Activated T-cell treated with anti-CD3 and anti-CD28 coated beads, Interleukin-2, amount 50 U/mL, for 48 hours (primary cell): ENCODE measurements at regions not wholly inside any gene's neighbourhood (a gene's known extent, or its start where the extent isn't known, plus 50 kb on each side); places are given as distances from the start of the nearest gene placed in this dataset.
"Not testable (repeated sequence)": the region's sequence is repeated elsewhere in the genome, so short reads cannot be mapped to it uniquely, and the experiment has no call there.

Experiments used
- DNase-seq, 2 experiments: peaks; one replicate each; pipeline ENCODE4 v3.0.0-alpha.2; 2020

- no peak for DNase-seq
These were observed 1321.5 kb upstream of the CELF4 start for GRCh38 chr18:38886861-38887670.

DNA sequence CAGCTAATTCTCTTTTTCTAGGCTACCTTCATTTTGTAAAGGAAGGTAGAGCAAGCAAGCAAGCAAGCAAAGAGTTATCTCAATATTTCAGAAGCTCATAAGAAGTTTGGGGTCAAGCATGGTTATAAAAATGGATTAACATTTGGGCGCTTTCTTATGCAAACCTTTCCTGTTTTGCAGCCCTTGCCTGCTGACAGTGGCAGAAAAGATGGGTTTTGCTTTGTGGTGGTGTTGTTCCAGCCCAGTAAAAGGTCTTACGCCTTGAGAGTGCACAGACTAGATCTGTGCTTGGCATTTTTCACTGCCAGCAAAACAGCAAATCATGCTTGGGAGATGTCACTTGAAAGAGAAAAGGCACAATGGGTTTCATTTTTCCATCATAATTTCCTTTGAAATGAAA, 1320.6 kb upstream of the CELF4 start:
- DNase-seq, result no peak

- no peak for DNase-seq
These were observed 1318.5 kb upstream of the CELF4 start for GRCh38 chr18:38884050-38884449.

DNA sequence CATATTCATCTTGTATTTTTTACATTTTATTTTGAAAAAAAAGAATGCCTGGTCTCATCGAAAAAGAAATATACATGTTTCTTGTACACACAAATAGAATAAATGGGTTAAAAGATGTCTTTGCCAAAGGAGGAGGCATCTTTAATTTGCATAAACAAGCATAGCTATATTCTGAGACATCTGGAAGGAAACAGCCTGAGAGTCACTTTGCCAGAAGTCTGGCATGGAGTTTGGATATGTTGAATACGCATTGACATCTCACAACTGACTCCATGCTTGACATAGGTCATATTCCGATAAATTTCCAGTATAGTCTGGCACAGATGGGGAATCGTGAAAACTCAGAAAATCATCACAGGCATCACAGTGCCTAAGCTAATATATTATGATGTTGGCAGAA, 1317.5 kb upstream of the CELF4 start:
- no peak for DNase-seq

- DNase-seq, result no peak
These were observed 1314.3 kb upstream of the CELF4 start for GRCh38 chr18:38879871-38880270.

GRCh38 chr18:38872342-38872741, 1306.7 kb upstream of the CELF4 start:
- DNase-seq, result no peak

GRCh38 chr18:38868757-38869156, 1303.2 kb upstream of the CELF4 start:
- DNase-seq, result no peak

DNA sequence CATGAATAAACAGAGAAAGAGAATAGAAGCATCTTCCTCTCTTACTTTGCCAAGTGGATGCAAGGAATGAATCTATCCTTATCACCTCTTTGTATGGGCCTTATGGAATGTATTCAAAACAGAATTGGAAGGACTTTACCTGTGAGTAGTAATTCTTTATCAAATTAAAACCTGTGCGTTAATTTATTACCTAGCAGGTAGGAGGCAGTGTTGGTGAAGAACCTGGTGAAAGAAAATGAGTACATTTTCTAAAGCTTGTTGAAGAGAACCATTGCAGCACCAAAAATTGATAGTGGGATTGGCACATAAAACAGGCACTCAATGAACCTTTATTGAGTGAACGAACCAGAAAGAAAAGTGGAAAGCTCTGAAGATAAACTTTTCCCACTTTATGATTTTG, 1302.1 kb upstream of the CELF4 start:
- no peak for DNase-seq

- DNase-seq, result no peak
These were observed 1285.9 kb upstream of the CELF4 start for GRCh38 chr18:38851526-38851925.

DNA sequence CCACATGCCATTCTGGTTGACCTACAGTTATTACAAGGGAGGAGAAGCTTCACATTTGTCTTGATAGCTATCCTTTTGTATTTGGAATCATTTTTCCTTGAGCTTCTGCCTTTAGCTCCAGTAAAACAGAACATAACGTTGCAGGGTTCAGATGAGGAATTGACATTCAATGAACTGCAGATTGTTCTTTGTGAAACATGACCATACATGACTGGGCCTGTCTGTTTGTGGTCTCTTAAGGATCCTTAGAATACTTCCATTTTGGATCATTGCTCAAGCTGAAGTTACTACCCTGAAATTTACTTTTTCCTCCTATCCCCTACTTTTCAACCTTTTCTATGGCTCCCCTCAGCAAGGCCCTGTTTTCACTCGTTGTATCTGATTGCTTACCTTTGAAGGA, 1281.7 kb upstream of the CELF4 start:
- no peak for DNase-seq

GRCh38 chr18:38843291-38843690, 1277.7 kb upstream of the CELF4 start:
- DNase-seq, result no peak

DNA sequence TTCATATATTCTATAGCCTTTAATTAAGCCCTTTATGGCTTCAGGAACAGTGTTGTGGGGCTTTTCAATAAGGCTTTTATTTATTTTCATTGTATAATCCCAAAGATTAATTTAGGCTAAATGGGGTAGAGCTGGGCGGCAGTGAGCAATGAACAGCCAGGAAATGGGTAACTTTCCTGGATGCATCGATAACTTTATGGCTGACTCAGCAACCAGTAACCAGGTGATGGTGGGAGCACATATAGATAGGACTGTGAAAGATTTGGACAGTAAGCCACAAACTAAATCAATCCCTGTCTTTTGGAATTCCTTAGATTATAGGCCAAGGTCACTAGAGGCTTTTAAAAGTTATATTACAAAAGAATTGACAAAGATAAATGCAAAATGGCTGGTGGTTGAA, 1260.6 kb upstream of the CELF4 start:
- DNase-seq, result no peak

GRCh38 chr18:38811209-38811608, 1245.6 kb upstream of the CELF4 start:
- no peak for DNase-seq

DNA sequence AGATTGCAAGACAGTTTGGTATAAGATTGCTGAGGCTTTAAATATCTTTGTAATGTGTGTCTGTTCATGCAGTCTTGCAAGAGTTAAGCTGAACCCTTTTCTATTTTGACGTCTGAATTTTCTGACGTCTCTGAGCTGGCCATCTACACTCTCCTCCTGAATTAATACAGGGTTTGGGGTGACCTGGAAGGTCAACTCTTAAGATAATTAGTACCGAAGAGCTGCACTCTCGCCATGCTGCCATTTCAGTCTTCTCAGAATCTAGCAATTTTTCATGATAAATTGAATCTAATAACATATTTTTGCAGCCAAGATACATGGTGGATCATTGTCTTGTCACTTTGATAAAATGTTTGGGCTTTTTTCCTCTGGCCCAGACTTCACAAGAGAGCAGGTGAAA, 1245.2 kb upstream of the CELF4 start:
- no peak for DNase-seq

- DNase-seq, result no peak
These were observed 1242.3 kb upstream of the CELF4 start for GRCh38 chr18:38807915-38808314.

GRCh38 chr18:38805256-38805655, 1239.7 kb upstream of the CELF4 start:
- no peak for DNase-seq

GRCh38 chr18:38801640-38802039, 1236.0 kb upstream of the CELF4 start:
- no peak for DNase-seq

DNA sequence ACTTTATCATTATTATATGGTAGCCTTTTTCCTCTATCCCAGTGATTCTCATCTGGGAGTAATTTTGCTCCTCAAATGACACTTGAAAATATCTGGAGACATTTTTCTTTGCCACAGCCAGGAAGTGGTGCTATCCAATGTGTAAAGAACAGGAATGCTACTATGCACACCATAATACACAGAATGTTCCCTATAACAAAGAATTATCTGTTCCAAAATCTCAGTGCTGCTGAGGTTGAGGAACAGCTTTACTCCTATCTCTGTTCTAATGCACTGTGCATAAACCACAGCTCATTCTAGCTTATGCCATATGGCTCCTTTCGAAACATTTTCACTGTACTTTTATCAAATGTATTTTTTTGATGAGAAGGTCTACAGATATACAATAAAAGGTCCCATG, 1231.2 kb upstream of the CELF4 start:
- DNase-seq, result no peak

GRCh38 chr18:38792731-38793130, 1227.1 kb upstream of the CELF4 start:
- DNase-seq, result no peak

DNA sequence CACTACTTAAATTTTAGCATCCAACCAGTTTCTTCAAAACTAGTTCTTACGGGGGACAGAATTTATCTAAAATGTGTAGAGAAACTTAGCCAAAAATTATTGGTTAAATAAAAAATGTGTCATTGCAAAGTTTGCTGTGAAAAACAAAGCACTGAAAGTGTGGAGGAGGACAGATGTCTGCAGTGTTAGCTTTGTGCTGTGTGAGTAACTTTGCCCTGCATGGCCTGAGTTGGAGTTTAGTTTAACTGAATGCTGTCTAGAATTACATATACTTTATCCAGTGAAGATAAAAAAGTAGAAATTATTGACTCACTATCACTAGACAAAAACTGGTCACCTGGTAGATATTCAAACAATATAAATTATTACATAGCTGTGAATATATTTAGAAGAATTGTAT, 1225.2 kb upstream of the CELF4 start:
- no peak for DNase-seq

- DNase-seq, result no peak
These were observed 1224.7 kb upstream of the CELF4 start for GRCh38 chr18:38790303-38790702.

DNA sequence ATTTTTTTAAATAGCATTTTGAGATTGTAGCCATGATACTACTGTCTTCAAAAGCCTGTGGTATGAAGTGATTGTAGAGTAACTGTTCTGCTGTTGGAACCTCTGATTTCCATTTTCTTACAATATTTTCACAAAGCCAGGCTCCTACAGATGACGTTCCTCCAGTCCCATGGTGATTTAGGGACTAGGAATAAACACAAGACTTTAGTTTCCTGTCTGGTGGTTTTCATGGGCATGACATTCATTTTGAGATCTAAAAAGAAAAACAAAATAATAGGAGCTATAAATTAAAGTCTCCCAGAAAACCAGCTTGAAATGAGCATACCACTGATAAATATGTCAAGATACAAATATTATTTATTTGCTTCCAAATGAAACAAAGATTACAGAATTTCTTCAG, 1223.5 kb upstream of the CELF4 start:
- no peak for DNase-seq

DNA sequence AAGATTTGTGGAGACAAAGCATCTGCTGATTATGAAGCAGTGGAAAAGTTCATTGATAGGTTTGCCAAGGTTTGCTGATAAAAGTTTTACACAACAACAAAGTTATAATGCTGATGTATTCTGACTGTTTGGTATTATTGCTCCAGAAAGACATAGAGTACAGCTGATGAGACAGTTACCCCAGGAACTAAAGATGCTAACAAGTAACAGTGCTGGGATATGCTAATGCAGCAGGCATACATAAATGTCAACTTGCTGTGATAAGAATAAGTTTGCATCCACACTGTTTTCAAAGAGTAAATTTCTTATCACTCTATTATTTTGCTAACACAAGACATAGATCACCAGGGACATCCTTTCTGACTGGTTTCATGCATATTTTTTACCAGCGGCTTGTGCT, 1221.3 kb upstream of the CELF4 start:
- no peak for DNase-seq

- not testable (repeated sequence) for DNase-seq
These were observed 1206.0 kb upstream of the CELF4 start for GRCh38 chr18:38771620-38772019.

GRCh38 chr18:38768504-38768903, 1202.9 kb upstream of the CELF4 start:
- DNase-seq, result no peak
